CD4-positive, alpha-beta T cell treated with Interleukin-6 for 4 hours (primary cell): ENCODE measurements at regions not wholly inside any gene's neighbourhood (a gene's known extent, or its start where the extent isn't known, plus 50 kb on each side); places are given as distances from the start of the nearest gene placed in this dataset.
"Not testable (repeated sequence)": the region's sequence is repeated elsewhere in the genome, so short reads cannot be mapped to it uniquely, and the experiment has no call there.

Experiments used
- DNase-seq: peaks from one replicate; pipeline ENCODE4 v3.0.0-alpha.2; 2020; ENCODE audit warnings: mixed read lengths

- no peak for DNase-seq
Observed at GRCh38 chr10:117754770-117755658, 212.5 kb downstream of the EMX2 start.

- DNase-seq, result no peak
Observed at GRCh38 chr10:117755659-117756014, 213.1 kb downstream of the EMX2 start.

- DNase-seq, result no peak
Observed at GRCh38 chr10:117757086-117757720, 214.7 kb downstream of the EMX2 start.

- no peak for DNase-seq
Observed at GRCh38 chr10:117759266-117759665, 216.7 kb downstream of the EMX2 start.

GRCh38 chr10:117761695-117762094 lies 219.1 kb downstream of the EMX2 start:
- no peak for DNase-seq

GRCh38 chr10:117762126-117762818 lies 219.7 kb downstream of the EMX2 start:
- no peak for DNase-seq

- DNase-seq, result no peak
Observed at GRCh38 chr10:117762819-117763172, 220.2 kb downstream of the EMX2 start.

- no peak for DNase-seq
Observed at GRCh38 chr10:117763528-117763927, 221.0 kb downstream of the EMX2 start.

- DNase-seq, result no peak
Observed at GRCh38 chr10:117768333-117769042, 225.9 kb downstream of the EMX2 start.

- DNase-seq, result no peak
Observed at GRCh38 chr10:117775526-117775925, 233.0 kb downstream of the EMX2 start.

- not testable (repeated sequence) for DNase-seq
Observed at GRCh38 chr10:117777222-117777621, 234.7 kb downstream of the EMX2 start.

GRCh38 chr10:117778241-117778640 lies 235.7 kb downstream of the EMX2 start:
- DNase-seq, result no peak

- no peak for DNase-seq
Observed at GRCh38 chr10:117780411-117780810, 237.9 kb downstream of the EMX2 start.

GRCh38 chr10:117781216-117781831 lies 238.8 kb downstream of the EMX2 start:
- no peak for DNase-seq

GRCh38 chr10:117782276-117782675 lies 239.7 kb downstream of the EMX2 start:
- DNase-seq, result no peak

- no peak for DNase-seq
Observed at GRCh38 chr10:117783698-117784395, 241.3 kb downstream of the EMX2 start.

GRCh38 chr10:117784776-117785175 lies 242.2 kb downstream of the EMX2 start:
- no peak for DNase-seq

GRCh38 chr10:117788911-117789310 lies 246.4 kb downstream of the EMX2 start:
- no peak for DNase-seq

GRCh38 chr10:117790179-117790578 lies 247.6 kb downstream of the EMX2 start:
- no peak for DNase-seq

- no peak for DNase-seq
Observed at GRCh38 chr10:117790621-117791020, 248.1 kb downstream of the EMX2 start.

GRCh38 chr10:117792214-117792613 lies 249.7 kb downstream of the EMX2 start:
- no peak for DNase-seq

GRCh38 chr10:117796130-117796745 lies 250.5 kb downstream of the RAB11FIP2 start:
- DNase-seq, result no peak
